H1 (cell line): ENCODE measurements at regions not wholly inside any gene's neighbourhood (a gene's known extent, or its start where the extent isn't known, plus 50 kb on each side); places are given as distances from the start of the nearest gene placed in this dataset.

Source experiments
- CEBPB ChIP-seq: IDR thresholded peaks from 2 replicates; pipeline ENCODE4 v1.6.1; 2012; ENCODE audit warnings: low read depth, low read length
- CHD2 ChIP-seq: IDR thresholded peaks from 2 replicates; pipeline ENCODE4 v1.6.1; 2012; ENCODE audit warnings: low read length, improper control_type of control experiment
- CTCF ChIP-seq, 3 experiments: IDR thresholded peaks; 1 replicate in 2 of 3; 2 replicates in 1 of 3; pipeline versions ENCODE4 v1.5.1 to v1.6.1; 2011; ENCODE audit warnings: low read length in 3 of 3, mild to moderate bottlenecking in 3 of 3, inconsistent platforms in 2 of 3, low read depth in 1 of 3, moderate library complexity in 1 of 3; ENCODE audit not compliant: insufficient read depth in 1 of 3; ENCODE audit errors: control extremely low read depth in 1 of 3
- HDAC2 ChIP-seq, 2 experiments: fragments of 300-600 bp in 1 of 2; sonication (generic) in 1 of 2; IDR thresholded peaks; 2 replicates each; pipeline ENCODE4 v1.6.1; 2011 to 2012; ENCODE audit warnings: low read depth in 2 of 2, low read length in 2 of 2, mild to moderate bottlenecking in 2 of 2, moderate library complexity in 2 of 2, borderline replicate concordance in 1 of 2, inconsistent platforms in 1 of 2
- JUN ChIP-seq: IDR thresholded peaks from 2 replicates; pipeline ENCODE4 v1.6.1; 2011; ENCODE audit warnings: low read depth, mild to moderate bottlenecking, improper control_type of control experiment, low read length
- SRF ChIP-seq: IDR thresholded peaks from 2 replicates; pipeline ENCODE4 v1.6.1; 2011; ENCODE audit warnings: mild to moderate bottlenecking, low read depth, low read length, moderate library complexity
- USF2 ChIP-seq: IDR thresholded peaks from 2 replicates; pipeline ENCODE4 v1.6.1; 2011; ENCODE audit warnings: low read length, improper control_type of control experiment

GRCh38 chr14:42778984-42779383, 1172.3 kb downstream of the LRFN5 start:
- TF ChIP-seq HDAC2 (IDR thresholded peaks at IDR 0.05; ENCODE audit: borderline replicate concordance in 1 of 2, low read depth in 2 of 2, low read length in 2 of 2) (no peak), SRF (no peak), CTCF (IDR thresholded peaks at IDR 0.05; ENCODE audit: control extremely low read depth in 1 of 3, insufficient read depth in 1 of 3, low read depth in 1 of 3, low read length in 3 of 3) (no peak), JUN (no peak), CEBPB (no peak), CHD2 (no peak), USF2 (no peak)
